ENCODE measurements at regions not wholly inside any gene's neighbourhood (a gene's known extent, or its start where the extent isn't known, plus 50 kb on each side); places are given as distances from the start of the nearest gene placed in this dataset.

DNA sequence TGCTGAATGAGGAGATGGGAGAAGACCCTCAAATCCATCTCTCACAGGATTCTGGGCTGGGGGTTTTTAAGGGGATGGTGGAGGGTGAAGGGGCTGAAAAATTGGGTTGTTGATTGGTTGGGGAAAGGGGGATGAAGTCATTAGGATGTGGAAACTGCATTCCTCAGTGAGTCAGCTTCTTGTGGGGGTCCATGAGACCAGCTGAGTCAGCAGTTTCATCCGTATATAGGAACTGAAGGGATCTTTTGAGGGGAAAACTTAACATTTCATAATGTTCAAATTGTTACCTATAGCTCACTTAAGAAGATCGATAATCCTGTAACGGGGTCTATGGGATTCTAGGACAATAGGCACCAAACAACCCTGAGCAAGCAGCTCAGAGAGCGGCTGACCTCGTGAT, 213.4 kb downstream of the CBLN1 start:
- Mint-ChIP-seq H3K9me3 (peaks cover 6% of the 10 kb centered on the region), H3K36me3 (no peaks in the 10 kb centered on the region), H3K4me3 (no peak overlapping the region), H3K27ac (no peak overlapping the region), H3K4me1 (no peaks in the 10 kb centered on the region), H3K27me3 (no peaks in the 10 kb centered on the region)
- no peak for ATAC-seq

DNA sequence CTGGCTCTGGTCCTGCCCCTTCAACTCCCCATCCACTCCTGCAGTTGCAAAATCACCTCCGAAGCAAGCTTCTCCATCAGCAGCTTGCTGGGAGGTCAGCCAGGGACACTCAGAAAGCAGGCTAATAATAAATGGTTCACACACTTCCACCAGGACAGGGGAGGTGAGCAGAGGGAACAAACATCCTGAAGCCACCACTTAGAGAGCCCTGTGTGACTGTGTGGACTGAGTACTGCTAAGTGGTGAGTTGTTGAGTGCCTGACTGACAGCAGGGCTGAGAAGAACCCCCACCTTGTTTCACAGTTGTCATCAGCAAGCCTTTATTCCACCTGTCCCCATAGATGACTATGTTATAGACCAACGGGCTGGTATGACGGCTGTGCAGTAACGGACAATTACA, 213.9 kb downstream of the CBLN1 start:
- H3K4me3 Mint-ChIP-seq: no peak overlapping the region
- H3K27me3 Mint-ChIP-seq: no peaks in the 10 kb centered on the region
- H3K4me1 Mint-ChIP-seq: no peaks in the 10 kb centered on the region
- no peaks in the 10 kb centered on the region for H3K36me3 Mint-ChIP-seq
- peaks cover 6% of the 10 kb centered on the region for H3K9me3 Mint-ChIP-seq
- no peak for ATAC-seq
- H3K27ac Mint-ChIP-seq: no peak overlapping the region

GRCh38 chr16:49061137-49061714, 220.4 kb downstream of the CBLN1 start:
- ATAC-seq: no peak
- Mint-ChIP-seq H3K36me3 (no peaks in the 10 kb centered on the region), H3K4me1 (no peaks in the 10 kb centered on the region), H3K4me3 (no peak overlapping the region), H3K27ac (no peak overlapping the region), H3K9me3 (peaks cover 3% of the 10 kb centered on the region), H3K27me3 (no peaks in the 10 kb centered on the region)

GRCh38 chr16:49060728-49061127, 220.9 kb downstream of the CBLN1 start:
- H3K4me1 Mint-ChIP-seq: no peaks in the 10 kb centered on the region
- no peak for ATAC-seq
- no peaks in the 10 kb centered on the region for H3K27me3 Mint-ChIP-seq
- H3K9me3 Mint-ChIP-seq: peaks cover 3% of the 10 kb centered on the region
- no peaks in the 10 kb centered on the region for H3K36me3 Mint-ChIP-seq
- H3K27ac Mint-ChIP-seq: no peak overlapping the region
- no peak overlapping the region for H3K4me3 Mint-ChIP-seq

- Mint-ChIP-seq H3K4me3 (no peak overlapping the region), H3K9me3 (peaks cover 6% of the 10 kb centered on the region), H3K27ac (no peak overlapping the region), H3K27me3 (no peaks in the 10 kb centered on the region), H3K36me3 (no peaks in the 10 kb centered on the region), H3K4me1 (no peaks in the 10 kb centered on the region)
- ATAC-seq: no peak
Observed at GRCh38 chr16:49058382-49058781, 223.3 kb downstream of the CBLN1 start.

DNA sequence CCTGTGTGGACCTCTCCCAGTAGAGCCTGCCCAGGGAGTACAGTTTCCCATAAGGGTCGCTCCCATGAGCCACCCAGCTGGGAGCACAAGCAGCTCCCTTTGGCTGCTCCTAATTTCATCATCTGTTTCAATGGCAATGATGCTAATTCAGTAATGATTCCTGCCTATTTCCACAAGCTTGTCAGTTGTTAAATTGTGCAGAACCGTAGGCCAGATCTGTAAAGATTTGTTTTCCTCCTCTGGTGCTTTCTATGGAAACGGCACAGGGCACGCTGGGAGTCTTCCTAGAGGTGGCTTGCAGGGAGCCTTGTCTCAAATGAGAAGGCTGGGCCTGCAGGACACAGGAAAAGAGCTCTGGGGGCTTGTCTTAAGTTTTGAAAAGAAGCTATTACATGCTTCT, 223.7 kb downstream of the CBLN1 start:
- Mint-ChIP-seq H3K27ac (no peak overlapping the region), H3K4me1 (no peaks in the 10 kb centered on the region), H3K27me3 (no peaks in the 10 kb centered on the region), H3K4me3 (no peak overlapping the region), H3K9me3 (peaks cover 6% of the 10 kb centered on the region), H3K36me3 (no peaks in the 10 kb centered on the region)
- no peak for ATAC-seq

DNA sequence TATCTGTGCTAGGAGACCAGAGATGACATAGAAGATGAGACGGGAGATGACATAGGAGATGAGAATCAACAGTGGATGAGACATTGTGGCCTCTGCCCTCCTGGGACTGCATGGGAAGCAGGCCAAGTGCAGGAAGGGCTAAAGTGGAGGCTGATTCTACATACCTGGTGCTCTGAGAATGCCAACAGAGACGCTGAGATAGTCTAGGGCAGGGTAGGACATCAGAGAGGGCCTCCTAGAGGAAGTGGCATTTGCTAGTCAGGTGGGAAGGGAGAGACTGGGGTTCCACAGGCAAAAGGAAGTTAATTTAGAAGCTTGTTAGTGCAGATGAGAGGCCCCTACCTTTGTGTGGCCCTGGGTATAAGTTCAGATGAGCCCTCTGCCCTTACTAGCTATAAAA, 224.2 kb downstream of the CBLN1 start:
- Mint-ChIP-seq H3K36me3 (no peaks in the 10 kb centered on the region), H3K9me3 (peaks cover 5% of the 10 kb centered on the region), H3K27ac (no peak overlapping the region), H3K4me3 (no peak overlapping the region), H3K27me3 (no peaks in the 10 kb centered on the region), H3K4me1 (no peaks in the 10 kb centered on the region)
- no peak for ATAC-seq

DNA sequence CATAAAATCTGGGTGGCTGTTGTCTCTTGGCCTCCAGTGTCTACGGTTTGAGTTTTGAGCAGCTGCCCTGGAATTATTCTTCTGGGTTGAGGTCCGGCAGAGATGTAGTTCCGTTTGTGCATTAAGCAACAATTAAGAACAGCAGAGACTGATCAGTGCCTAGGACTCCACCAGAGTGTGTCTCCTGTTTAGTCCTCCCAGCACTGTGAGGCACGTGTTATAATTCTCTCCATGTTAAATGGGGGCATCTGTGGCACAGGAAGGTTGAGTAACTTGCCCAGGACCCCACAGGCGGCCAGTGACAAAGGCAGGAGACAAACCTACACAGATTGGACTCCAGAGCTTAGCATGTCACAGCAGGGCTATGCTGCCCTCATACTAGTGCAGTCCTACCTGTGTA, 225.1 kb downstream of the CBLN1 start:
- ATAC-seq: no peak
- no peaks in the 10 kb centered on the region for H3K27me3 Mint-ChIP-seq
- peaks cover 3% of the 10 kb centered on the region for H3K9me3 Mint-ChIP-seq
- no peak overlapping the region for H3K4me3 Mint-ChIP-seq
- no peaks in the 10 kb centered on the region for H3K4me1 Mint-ChIP-seq
- no peak overlapping the region for H3K27ac Mint-ChIP-seq
- H3K36me3 Mint-ChIP-seq: no peaks in the 10 kb centered on the region

DNA sequence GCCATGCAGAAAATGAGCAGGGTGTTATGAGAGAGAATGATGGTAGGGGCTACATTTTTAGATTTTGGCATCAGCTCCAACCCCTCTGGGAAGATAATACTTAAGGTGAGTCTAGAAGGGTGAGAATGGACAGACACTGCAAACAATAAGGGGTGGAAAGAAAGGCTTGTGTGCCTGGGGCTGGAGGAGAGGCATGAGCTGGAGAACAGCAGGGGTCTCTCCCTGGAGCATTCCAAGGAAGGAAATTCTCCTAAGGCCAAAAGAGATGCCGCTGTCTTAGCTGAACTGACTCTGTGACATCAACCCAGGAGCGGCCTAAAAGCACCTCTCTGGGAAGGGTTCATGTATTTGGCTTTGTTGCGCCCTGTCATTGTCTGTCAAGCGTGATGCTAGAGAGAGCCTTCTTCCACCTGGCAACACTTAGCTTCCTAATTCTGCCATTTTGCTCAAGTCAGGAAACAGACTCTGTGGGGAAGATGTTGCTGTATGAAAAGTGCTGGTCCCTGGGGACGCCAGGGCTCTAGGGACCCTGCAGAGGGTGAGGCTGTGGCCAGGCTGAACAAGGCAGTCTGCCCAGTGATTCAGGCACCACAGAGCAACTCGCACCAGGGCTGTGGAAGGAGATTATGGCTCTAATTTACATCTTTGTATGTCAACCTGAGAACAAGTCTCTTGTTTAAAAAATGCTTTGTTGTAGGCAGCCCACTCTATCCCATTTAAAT, 225.7 kb downstream of the CBLN1 start:
- no peaks in the 10 kb centered on the region for H3K27me3 Mint-ChIP-seq
- H3K36me3 Mint-ChIP-seq: no peaks in the 10 kb centered on the region
- no peak overlapping the region for H3K4me3 Mint-ChIP-seq
- H3K4me1 Mint-ChIP-seq: no peaks in the 10 kb centered on the region
- no peak overlapping the region for H3K27ac Mint-ChIP-seq
- peaks cover 3% of the 10 kb centered on the region for H3K9me3 Mint-ChIP-seq
- ATAC-seq: peak; percentile 6

- Mint-ChIP-seq H3K27me3 (no peaks in the 10 kb centered on the region), H3K36me3 (no peaks in the 10 kb centered on the region), H3K9me3 (peaks cover 3% of the 10 kb centered on the region), H3K27ac (no peak overlapping the region), H3K4me1 (no peaks in the 10 kb centered on the region), H3K4me3 (no peak overlapping the region)
- no peak for ATAC-seq
Observed at GRCh38 chr16:49055291-49055690, 226.3 kb downstream of the CBLN1 start.

GRCh38 chr16:49054606-49055005, 227.0 kb downstream of the CBLN1 start:
- H3K4me3 Mint-ChIP-seq: no peak overlapping the region
- no peak for ATAC-seq
- H3K27me3 Mint-ChIP-seq: no peaks in the 10 kb centered on the region
- H3K4me1 Mint-ChIP-seq: no peaks in the 10 kb centered on the region
- no peak overlapping the region for H3K27ac Mint-ChIP-seq
- no peaks in the 10 kb centered on the region for H3K36me3 Mint-ChIP-seq
- peaks cover 3% of the 10 kb centered on the region for H3K9me3 Mint-ChIP-seq

DNA sequence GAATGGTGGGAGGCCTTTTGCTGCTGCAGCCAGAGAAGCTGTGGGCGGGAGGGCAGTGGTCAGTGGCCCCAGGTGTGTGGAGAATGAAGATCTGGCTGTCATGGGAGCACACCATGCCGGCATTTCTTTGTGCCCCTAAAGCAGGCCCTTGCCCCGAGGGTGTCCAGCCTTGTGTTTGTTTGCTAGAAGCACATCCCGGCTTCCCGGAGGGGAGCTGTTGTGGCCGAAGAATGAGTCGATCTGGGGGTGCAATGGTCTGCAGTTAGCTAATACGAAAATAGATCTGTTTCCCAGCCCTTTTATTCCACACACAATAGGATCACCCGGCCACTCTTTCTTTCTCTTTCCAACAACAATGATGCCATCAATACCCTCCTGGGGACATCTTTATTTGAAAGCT, 228.8 kb downstream of the CBLN1 start:
- Mint-ChIP-seq H3K4me3 (no peak overlapping the region), H3K27ac (no peak overlapping the region), H3K4me1 (no peaks in the 10 kb centered on the region), H3K9me3 (peaks cover 3% of the 10 kb centered on the region), H3K27me3 (no peaks in the 10 kb centered on the region), H3K36me3 (no peaks in the 10 kb centered on the region)
- no peak for ATAC-seq

GRCh38 chr16:49051576-49051975, 230.1 kb downstream of the CBLN1 start:
- Mint-ChIP-seq H3K27me3 (no peaks in the 10 kb centered on the region), H3K27ac (no peak overlapping the region)
- ATAC-seq: no peak

GRCh38 chr16:49050607-49051006, 231.0 kb downstream of the CBLN1 start:
- no peaks in the 10 kb centered on the region for H3K27me3 Mint-ChIP-seq
- H3K9me3 Mint-ChIP-seq: peaks cover 6% of the 10 kb centered on the region
- no peaks in the 10 kb centered on the region for H3K4me1 Mint-ChIP-seq
- ATAC-seq: no peak
- no peak overlapping the region for H3K27ac Mint-ChIP-seq
- H3K4me3 Mint-ChIP-seq: no peak overlapping the region
- no peaks in the 10 kb centered on the region for H3K36me3 Mint-ChIP-seq

More at GRCh38 chr16:49051576-49051975, 230.1 kb downstream of the CBLN1 start:
- H3K4me3 Mint-ChIP-seq: no peak overlapping the region
- no peaks in the 10 kb centered on the region for H3K4me1 Mint-ChIP-seq
- no peaks in the 10 kb centered on the region for H3K36me3 Mint-ChIP-seq
- H3K9me3 Mint-ChIP-seq: peaks cover 3% of the 10 kb centered on the region

GRCh38 chr16:49049644-49050043, 232.0 kb downstream of the CBLN1 start:
- no peak for ATAC-seq
- Mint-ChIP-seq H3K27ac (no peak overlapping the region), H3K27me3 (no peaks in the 10 kb centered on the region), H3K36me3 (no peaks in the 10 kb centered on the region), H3K4me3 (no peak overlapping the region), H3K9me3 (peaks cover 3% of the 10 kb centered on the region), H3K4me1 (no peaks in the 10 kb centered on the region)

GRCh38 chr16:49049191-49049590, 232.4 kb downstream of the CBLN1 start:
- Mint-ChIP-seq H3K27ac (no peak overlapping the region), H3K4me3 (no peak overlapping the region), H3K36me3 (no peaks in the 10 kb centered on the region), H3K4me1 (no peaks in the 10 kb centered on the region), H3K9me3 (peaks cover 3% of the 10 kb centered on the region), H3K27me3 (no peaks in the 10 kb centered on the region)
- no peak for ATAC-seq

All from stimulated activated memory B cell treated with anti-CD40 and anti-IgM and Interleukin-4, amounts not matched to agents 10 μg/mL and 1 μg/mL and 100 μg/mL, for 72 hours (primary cell).